HepG2 (cell line): ENCODE measurements at regions not wholly inside any gene's neighbourhood (a gene's known extent, or its start where the extent isn't known, plus 50 kb on each side); places are given as distances from the start of the nearest gene placed in this dataset.

Experiments used
- DZIP1 ChIP-seq: sonication (generic); formaldehyde crosslinking; IDR thresholded peaks from 2 replicates; pipeline ENCODE4 v1.5.0; 2020; ENCODE audit warnings: mild to moderate bottlenecking, missing genetic modification reagents
- EZH2 ChIP-seq: conservative IDR thresholded peaks from 2 replicates; pipeline ENCODE4 v1.6.1; 2012; ENCODE audit warnings: mild to moderate bottlenecking, low read depth, low read length, moderate library complexity
- FOSL2 ChIP-seq: sonication (generic); formaldehyde crosslinking; IDR thresholded peaks from 2 replicates; pipeline ENCODE4 v1.4.0; 2020; ENCODE audit warnings: missing genetic modification reagents
- FOXM1 ChIP-seq: sonication (generic); formaldehyde crosslinking; IDR thresholded peaks from 2 replicates; pipeline ENCODE4 v1.5.0; 2020; ENCODE audit warnings: missing genetic modification reagents
- JUN ChIP-seq: sonication (generic); formaldehyde crosslinking; IDR thresholded peaks from 2 replicates; pipeline ENCODE4 v1.4.0; 2020; ENCODE audit warnings: mild to moderate bottlenecking, missing genetic modification reagents
- MYNN ChIP-seq: sonication (generic); formaldehyde crosslinking; IDR thresholded peaks from 2 replicates; pipeline ENCODE4 v1.4.0; 2020; ENCODE audit warnings: mild to moderate bottlenecking, low read depth, missing genetic modification reagents
- POLR2A ChIP-seq, 2 experiments: IDR thresholded peaks; 2 replicates each; pipeline ENCODE4 v1.6.1; 2011; ENCODE audit warnings: low read depth in 2 of 2, low read length in 2 of 2, mild to moderate bottlenecking in 1 of 2, moderate library complexity in 1 of 2; ENCODE audit not compliant: insufficient read depth in 1 of 2
- POLR2AphosphoS5 ChIP-seq: IDR thresholded peaks from 2 replicates; pipeline ENCODE4 v1.6.1; 2012; ENCODE audit warnings: low read depth, low read length
- ZBTB20 ChIP-seq: sonication (generic); formaldehyde crosslinking; IDR thresholded peaks from 2 replicates; pipeline ENCODE4 v1.8.1; 2023; ENCODE audit warnings: missing genetic modification reagents, low read depth, mild to moderate bottlenecking, borderline replicate concordance
- ZNF274 ChIP-seq: sonication (generic); formaldehyde crosslinking; IDR thresholded peaks from 2 replicates; pipeline ENCODE4 v1.5.1; 2020; ENCODE audit warnings: mild to moderate bottlenecking, missing genetic modification reagents
- ZNF891 ChIP-seq: sonication (generic); formaldehyde crosslinking; IDR thresholded peaks from 2 replicates; pipeline ENCODE4 v1.5.0; 2020; ENCODE audit warnings: mild to moderate bottlenecking, missing genetic modification reagents
- TF ChIP-seq, protein P1 (sequence below): IDR thresholded peaks from 2 replicates; pipeline ENCODE4 v1.6.1; 2016; ENCODE audit warnings: low read depth, missing genetic modification reagents, missing compliant biosample characterization
- TF ChIP-seq, protein P2 (sequence below): sonication (generic); formaldehyde crosslinking; IDR thresholded peaks from 2 replicates; pipeline ENCODE4 v1.5.0; 2020; ENCODE audit warnings: mild to moderate bottlenecking, missing genetic modification reagents, moderate library complexity

DNA sequence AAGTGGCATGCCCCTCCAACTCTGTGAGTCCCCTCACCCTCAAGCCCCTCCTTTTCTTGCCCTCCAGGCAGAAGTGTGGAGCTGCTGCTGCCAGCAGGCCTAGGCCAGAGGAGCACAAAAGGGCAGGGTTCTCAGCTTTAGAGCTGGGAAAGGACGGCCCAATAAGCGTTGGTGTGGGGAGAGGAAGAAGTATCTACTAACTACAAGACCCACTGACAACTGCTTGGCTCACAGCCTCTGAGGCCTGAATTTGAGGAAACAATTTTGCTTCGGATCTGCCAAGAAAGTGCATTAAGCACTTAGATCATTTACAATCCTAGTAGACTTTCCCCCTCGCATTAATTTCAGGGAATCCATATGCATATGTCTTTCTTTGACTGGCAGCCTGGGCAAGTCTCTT, 179.4 kb downstream of the SNX18 start:
- TF ChIP-seq MYNN (CRISPR knock-in tag) (no peak), EZH2 (no peak), ZBTB20 (CRISPR knock-in tag) (no peak), FOSL2 (CRISPR knock-in tag) (no peak), JUN (no peak), POLR2AphosphoS5 (no peak), POLR2A (IDR thresholded peaks at IDR 0.05; ENCODE audit: insufficient read depth in 1 of 2, low read depth in 2 of 2, low read length in 2 of 2) (no peak), ZNF891 (CRISPR knock-in tag) (no peak), FOXM1 (CRISPR knock-in tag) (no peak), DZIP1 (CRISPR knock-in tag) (no peak), ZNF274 (no peak)
- TF ChIP-seq, protein P1, sequence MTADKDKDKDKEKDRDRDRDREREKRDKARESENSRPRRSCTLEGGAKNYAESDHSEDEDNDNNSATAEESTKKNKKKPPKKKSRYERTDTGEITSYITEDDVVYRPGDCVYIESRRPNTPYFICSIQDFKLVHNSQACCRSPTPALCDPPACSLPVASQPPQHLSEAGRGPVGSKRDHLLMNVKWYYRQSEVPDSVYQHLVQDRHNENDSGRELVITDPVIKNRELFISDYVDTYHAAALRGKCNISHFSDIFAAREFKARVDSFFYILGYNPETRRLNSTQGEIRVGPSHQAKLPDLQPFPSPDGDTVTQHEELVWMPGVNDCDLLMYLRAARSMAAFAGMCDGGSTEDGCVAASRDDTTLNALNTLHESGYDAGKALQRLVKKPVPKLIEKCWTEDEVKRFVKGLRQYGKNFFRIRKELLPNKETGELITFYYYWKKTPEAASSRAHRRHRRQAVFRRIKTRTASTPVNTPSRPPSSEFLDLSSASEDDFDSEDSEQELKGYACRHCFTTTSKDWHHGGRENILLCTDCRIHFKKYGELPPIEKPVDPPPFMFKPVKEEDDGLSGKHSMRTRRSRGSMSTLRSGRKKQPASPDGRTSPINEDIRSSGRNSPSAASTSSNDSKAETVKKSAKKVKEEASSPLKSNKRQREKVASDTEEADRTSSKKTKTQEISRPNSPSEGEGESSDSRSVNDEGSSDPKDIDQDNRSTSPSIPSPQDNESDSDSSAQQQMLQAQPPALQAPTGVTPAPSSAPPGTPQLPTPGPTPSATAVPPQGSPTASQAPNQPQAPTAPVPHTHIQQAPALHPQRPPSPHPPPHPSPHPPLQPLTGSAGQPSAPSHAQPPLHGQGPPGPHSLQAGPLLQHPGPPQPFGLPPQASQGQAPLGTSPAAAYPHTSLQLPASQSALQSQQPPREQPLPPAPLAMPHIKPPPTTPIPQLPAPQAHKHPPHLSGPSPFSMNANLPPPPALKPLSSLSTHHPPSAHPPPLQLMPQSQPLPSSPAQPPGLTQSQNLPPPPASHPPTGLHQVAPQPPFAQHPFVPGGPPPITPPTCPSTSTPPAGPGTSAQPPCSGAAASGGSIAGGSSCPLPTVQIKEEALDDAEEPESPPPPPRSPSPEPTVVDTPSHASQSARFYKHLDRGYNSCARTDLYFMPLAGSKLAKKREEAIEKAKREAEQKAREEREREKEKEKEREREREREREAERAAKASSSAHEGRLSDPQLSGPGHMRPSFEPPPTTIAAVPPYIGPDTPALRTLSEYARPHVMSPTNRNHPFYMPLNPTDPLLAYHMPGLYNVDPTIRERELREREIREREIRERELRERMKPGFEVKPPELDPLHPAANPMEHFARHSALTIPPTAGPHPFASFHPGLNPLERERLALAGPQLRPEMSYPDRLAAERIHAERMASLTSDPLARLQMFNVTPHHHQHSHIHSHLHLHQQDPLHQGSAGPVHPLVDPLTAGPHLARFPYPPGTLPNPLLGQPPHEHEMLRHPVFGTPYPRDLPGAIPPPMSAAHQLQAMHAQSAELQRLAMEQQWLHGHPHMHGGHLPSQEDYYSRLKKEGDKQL (CRISPR knock-in tag), result no peak
- TF ChIP-seq, protein P2, sequence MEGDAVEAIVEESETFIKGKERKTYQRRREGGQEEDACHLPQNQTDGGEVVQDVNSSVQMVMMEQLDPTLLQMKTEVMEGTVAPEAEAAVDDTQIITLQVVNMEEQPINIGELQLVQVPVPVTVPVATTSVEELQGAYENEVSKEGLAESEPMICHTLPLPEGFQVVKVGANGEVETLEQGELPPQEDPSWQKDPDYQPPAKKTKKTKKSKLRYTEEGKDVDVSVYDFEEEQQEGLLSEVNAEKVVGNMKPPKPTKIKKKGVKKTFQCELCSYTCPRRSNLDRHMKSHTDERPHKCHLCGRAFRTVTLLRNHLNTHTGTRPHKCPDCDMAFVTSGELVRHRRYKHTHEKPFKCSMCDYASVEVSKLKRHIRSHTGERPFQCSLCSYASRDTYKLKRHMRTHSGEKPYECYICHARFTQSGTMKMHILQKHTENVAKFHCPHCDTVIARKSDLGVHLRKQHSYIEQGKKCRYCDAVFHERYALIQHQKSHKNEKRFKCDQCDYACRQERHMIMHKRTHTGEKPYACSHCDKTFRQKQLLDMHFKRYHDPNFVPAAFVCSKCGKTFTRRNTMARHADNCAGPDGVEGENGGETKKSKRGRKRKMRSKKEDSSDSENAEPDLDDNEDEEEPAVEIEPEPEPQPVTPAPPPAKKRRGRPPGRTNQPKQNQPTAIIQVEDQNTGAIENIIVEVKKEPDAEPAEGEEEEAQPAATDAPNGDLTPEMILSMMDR (CRISPR knock-in tag), result no peak
